KMS-11 (cell line): ENCODE measurements at regions not wholly inside any gene's neighbourhood (a gene's known extent, or its start where the extent isn't known, plus 50 kb on each side); places are given as distances from the start of the nearest gene placed in this dataset.

Experiments
- H2AFZ ChIP-seq: fragments of 200-600 bp; sonication (generic); 2 replicates; pipeline ENCODE4 v1.6.1; 2016; ENCODE audit warnings: antibody characterized with exemption, mixed run types, low read depth
- H3K27ac ChIP-seq: fragments of 200-600 bp; sonication (generic); 2 replicates; pipeline ENCODE4 v1.6.1; 2016; ENCODE audit warnings: mild to moderate bottlenecking, mixed run types
- H3K27me3 ChIP-seq: fragments of 200-600 bp; sonication (generic); 2 replicates; pipeline ENCODE4 v1.6.1; 2017; ENCODE audit warnings: mild to moderate bottlenecking, low read depth, mixed run types, moderate library complexity; ENCODE audit not compliant: insufficient read depth
- H3K36me3 ChIP-seq: fragments of 200-600 bp; sonication (generic); 2 replicates; pipeline ENCODE4 v1.6.1; 2017; ENCODE audit warnings: mild to moderate bottlenecking, mixed run types; ENCODE audit not compliant: insufficient read depth
- H3K4me1 ChIP-seq: fragments of 200-600 bp; sonication (generic); 2 replicates; pipeline ENCODE4 v1.6.1; 2016; ENCODE audit warnings: mild to moderate bottlenecking, low read depth, mixed run types; ENCODE audit not compliant: poor library complexity, severe bottlenecking
- H3K4me2 ChIP-seq: fragments of 200-600 bp; sonication (generic); 2 replicates; pipeline ENCODE4 v1.7.0; 2016; ENCODE audit warnings: mild to moderate bottlenecking, mixed run types
- H3K4me3 ChIP-seq: fragments of 200-600 bp; sonication (generic); IDR thresholded peaks from 2 replicates; pipeline ENCODE4 v1.6.1; 2017; ENCODE audit warnings: low read depth, low read length, mixed read lengths; ENCODE audit not compliant: insufficient read depth
- H3K79me2 ChIP-seq: fragments of 200-600 bp; sonication (generic); 2 replicates; pipeline ENCODE4 v1.6.1; 2016; ENCODE audit warnings: low read depth, mixed run types; ENCODE audit not compliant: insufficient read depth
- H3K9ac ChIP-seq: fragments of 200-600 bp; sonication (generic); 2 replicates; pipeline ENCODE4 v1.6.1; 2016; ENCODE audit warnings: mild to moderate bottlenecking, mixed run types
- H4K20me1 ChIP-seq: fragments of 200-600 bp; sonication (generic); 2 replicates; pipeline ENCODE4 v1.6.1; 2016; ENCODE audit warnings: mild to moderate bottlenecking, mixed run types; ENCODE audit not compliant: insufficient read depth
- TF ChIP-seq, protein P1 (sequence below): fragments of 200-600 bp; sonication (generic); conservative IDR thresholded peaks from 2 replicates; pipeline ENCODE4 v1.6.1; 2017; ENCODE audit warnings: low read depth, mild to moderate bottlenecking, antibody characterized with exemption, low read length, moderate library complexity, mixed read lengths

DNA sequence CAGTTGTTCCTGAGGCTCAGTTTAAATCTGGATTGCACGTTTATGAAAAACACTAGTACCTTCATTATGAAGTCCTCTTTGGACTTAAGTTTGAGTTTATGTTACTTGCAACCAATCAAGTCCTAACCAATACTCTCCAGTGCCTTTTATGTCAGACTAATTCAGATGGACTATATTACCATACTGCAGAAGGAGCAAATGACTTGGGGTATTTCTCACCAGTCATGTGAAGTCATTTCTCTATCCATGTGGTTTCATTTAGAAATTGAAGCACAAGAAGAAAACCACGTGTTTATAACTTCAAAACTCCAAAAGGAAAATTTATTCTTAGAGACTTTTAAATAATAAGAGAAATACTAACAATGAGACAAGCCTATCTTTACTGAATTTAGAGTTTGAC is 201.6 kb downstream of the MBL2 start:
- H3K27me3 ChIP-seq: no peaks in the 10 kb centered on the region
- H3K4me2 ChIP-seq: no peak overlapping the region
- H2AFZ ChIP-seq: no peak overlapping the region
- no peak overlapping the region for H3K27ac ChIP-seq
- H3K4me1 ChIP-seq: peaks cover 14% of the 10 kb centered on the region
- TF ChIP-seq, protein P1, sequence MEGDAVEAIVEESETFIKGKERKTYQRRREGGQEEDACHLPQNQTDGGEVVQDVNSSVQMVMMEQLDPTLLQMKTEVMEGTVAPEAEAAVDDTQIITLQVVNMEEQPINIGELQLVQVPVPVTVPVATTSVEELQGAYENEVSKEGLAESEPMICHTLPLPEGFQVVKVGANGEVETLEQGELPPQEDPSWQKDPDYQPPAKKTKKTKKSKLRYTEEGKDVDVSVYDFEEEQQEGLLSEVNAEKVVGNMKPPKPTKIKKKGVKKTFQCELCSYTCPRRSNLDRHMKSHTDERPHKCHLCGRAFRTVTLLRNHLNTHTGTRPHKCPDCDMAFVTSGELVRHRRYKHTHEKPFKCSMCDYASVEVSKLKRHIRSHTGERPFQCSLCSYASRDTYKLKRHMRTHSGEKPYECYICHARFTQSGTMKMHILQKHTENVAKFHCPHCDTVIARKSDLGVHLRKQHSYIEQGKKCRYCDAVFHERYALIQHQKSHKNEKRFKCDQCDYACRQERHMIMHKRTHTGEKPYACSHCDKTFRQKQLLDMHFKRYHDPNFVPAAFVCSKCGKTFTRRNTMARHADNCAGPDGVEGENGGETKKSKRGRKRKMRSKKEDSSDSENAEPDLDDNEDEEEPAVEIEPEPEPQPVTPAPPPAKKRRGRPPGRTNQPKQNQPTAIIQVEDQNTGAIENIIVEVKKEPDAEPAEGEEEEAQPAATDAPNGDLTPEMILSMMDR: no peak
- H3K9ac ChIP-seq: no peak overlapping the region
- H3K36me3 ChIP-seq: no peaks in the 10 kb centered on the region
- H3K79me2 ChIP-seq: no peaks in the 10 kb centered on the region
- no peak overlapping the region for H3K4me3 ChIP-seq
- H4K20me1 ChIP-seq: no peaks in the 10 kb centered on the region

DNA sequence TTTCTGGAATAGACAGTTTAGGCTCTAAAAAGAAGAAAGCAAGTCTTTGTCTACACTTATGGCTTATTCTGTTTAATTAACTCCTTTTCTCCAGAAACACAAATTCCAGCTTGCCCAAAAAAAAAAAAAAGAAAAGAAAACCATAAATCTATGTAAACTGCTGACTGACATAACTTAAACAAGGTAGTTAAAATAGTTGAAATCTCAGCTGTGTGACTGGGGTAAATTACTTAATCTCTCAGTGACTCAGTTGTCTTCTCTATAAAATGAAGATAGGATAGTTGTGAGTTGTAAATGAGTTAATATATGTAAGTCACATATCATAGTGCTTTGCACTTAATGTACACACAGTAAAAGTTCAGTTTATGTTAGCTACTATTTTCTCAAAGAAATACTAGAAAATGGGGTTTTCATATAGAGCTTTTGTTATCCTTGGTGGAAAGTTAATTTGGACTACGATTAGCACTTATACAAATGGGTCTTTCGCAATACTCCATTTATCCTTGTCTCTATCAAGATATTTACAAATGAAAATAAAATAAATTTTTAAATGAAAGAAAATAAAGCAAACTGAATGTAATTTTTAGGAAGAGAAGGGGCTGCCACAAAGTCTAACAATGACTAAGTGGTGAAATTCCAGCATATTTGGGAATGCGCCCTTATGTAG is 200.9 kb downstream of the MBL2 start:
- H3K4me2 ChIP-seq: no peak overlapping the region

DNA sequence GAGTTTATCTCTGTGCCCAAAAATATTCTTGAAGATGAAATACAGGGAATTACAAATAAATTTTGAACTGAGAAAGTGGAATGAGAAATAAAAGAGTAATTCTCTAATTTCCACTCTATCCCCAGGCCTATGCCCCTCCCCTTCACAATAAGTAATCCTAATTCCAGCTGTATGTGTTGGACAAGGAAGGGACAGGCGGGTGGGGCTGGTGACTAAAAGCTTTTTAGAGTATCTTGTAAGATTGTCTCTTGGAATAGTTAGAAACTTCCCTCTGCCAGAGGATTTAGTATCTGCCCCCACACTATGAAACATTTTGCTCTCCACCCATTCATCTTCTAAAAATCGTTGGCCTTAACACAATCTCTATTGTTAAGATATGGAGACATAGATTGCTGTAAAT is 199.2 kb downstream of the MBL2 start:
- no peak overlapping the region for H2AFZ ChIP-seq
- no peaks in the 10 kb centered on the region for H3K27me3 ChIP-seq
- no peak overlapping the region for H3K4me2 ChIP-seq
- no peaks in the 10 kb centered on the region for H4K20me1 ChIP-seq
- H3K79me2 ChIP-seq: no peaks in the 10 kb centered on the region
- no peaks in the 10 kb centered on the region for H3K36me3 ChIP-seq
- H3K9ac ChIP-seq: no peak overlapping the region
- H3K27ac ChIP-seq: no peak overlapping the region
- H3K4me1 ChIP-seq: peaks cover 8% of the 10 kb centered on the region
- no peak overlapping the region for H3K4me3 ChIP-seq
- TF ChIP-seq, protein P1: no peak

More for the DNA sequence above, 200.9 kb downstream of the MBL2 start:
- no peak overlapping the region for H2AFZ ChIP-seq
- no peaks in the 10 kb centered on the region for H4K20me1 ChIP-seq
- TF ChIP-seq, protein P1: no peak
- peaks cover 11% of the 10 kb centered on the region for H3K4me1 ChIP-seq
- H3K4me3 ChIP-seq: no peak overlapping the region
- H3K79me2 ChIP-seq: no peaks in the 10 kb centered on the region
- no peak overlapping the region for H3K27ac ChIP-seq
- H3K9ac ChIP-seq: no peak overlapping the region
- H3K36me3 ChIP-seq: no peaks in the 10 kb centered on the region
- no peaks in the 10 kb centered on the region for H3K27me3 ChIP-seq

DNA sequence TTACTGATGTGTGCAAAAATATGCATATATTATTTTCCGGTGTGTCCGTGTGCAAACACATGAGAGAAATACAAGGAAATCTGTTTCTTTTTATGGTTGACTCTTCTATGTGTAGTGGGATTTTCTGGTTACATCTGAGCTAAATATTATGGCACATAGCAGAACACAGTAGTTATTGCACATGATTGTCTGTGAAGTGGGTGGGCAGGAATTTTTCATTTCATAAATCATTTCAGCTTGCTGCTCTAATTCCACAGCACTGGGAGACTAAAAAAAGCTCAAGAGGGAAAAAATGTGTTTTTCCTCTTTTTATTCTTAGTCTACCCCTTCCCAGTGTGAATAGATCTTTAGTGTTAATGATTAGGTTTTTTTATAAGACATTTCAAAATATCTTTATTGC is 197.9 kb downstream of the MBL2 start:
- Histone ChIP-seq H3K27ac (no peak overlapping the region), H2AFZ (no peak overlapping the region), H3K27me3 (no peaks in the 10 kb centered on the region), H3K9ac (no peak overlapping the region), H3K36me3 (no peaks in the 10 kb centered on the region), H3K79me2 (no peaks in the 10 kb centered on the region), H4K20me1 (no peaks in the 10 kb centered on the region), H3K4me2 (no peak overlapping the region), H3K4me1 (peaks cover 8% of the 10 kb centered on the region), H3K4me3 (no peak overlapping the region)
- TF ChIP-seq, protein P1: no peak
